ENCODE measurements at regions not wholly inside any gene's neighbourhood (a gene's known extent, or its start where the extent isn't known, plus 50 kb on each side); places are given as distances from the start of the nearest gene placed in this dataset.

GRCh38 chrX:84748965-84749656, 246.9 kb upstream of the HDX start:
- Histone ChIP-seq H4K20me1 (ENCODE audit: control insufficient read depth, insufficient read depth, low read length, poor library complexity, severe bottlenecking) (no peaks in the 10 kb centered on the region), H3K27me3 (replicated peaks in 1 of 4; ENCODE audit: control extremely low read depth in 1 of 4, control insufficient read depth in 3 of 4, insufficient read depth in 4 of 4, low read length in 3 of 4) (no peaks in the 10 kb centered on the region), H2AFZ (ENCODE audit: insufficient read depth, low read depth, low read length, poor library complexity, severe bottlenecking) (no peak overlapping the region), H3K4me2 (replicated peaks; ENCODE audit: low read depth, low read length, poor library complexity, severe bottlenecking) (no peak overlapping the region), H3K79me2 (ENCODE audit: control insufficient read depth, insufficient read depth, low read length) (no peaks in the 10 kb centered on the region), H3K9ac (ENCODE audit: low read length) (no peak overlapping the region), H3K36me3 (replicated peaks in 1 of 2; ENCODE audit: control extremely low read depth in 1 of 2, control insufficient read depth in 1 of 2, extremely low read depth in 1 of 2, insufficient read depth in 2 of 2, low read length in 1 of 2) (no peaks in the 10 kb centered on the region), H3K27ac (ENCODE audit: low read length in 2 of 2) (no peak overlapping the region), H3K4me1 (ENCODE audit: control insufficient read depth in 2 of 2, insufficient read depth in 2 of 2, low read length in 2 of 2) (no peaks in the 10 kb centered on the region), H3K9me3 (ENCODE audit: control extremely low read depth in 1 of 3, control insufficient read depth in 2 of 3, insufficient read depth in 1 of 3, low read length in 2 of 3) (no peaks in the 10 kb centered on the region), H3K4me3 (ENCODE audit: control extremely low read depth in 1 of 5, extremely low read depth in 1 of 5, insufficient read depth in 1 of 5, low read depth in 2 of 5, low read length in 4 of 5) (no peak overlapping the region)
- ATAC-seq (ENCODE audit: low read depth) = no peak
- intact Hi-C loops (cut with micrococcal nuclease) = no loop called here
- H3K4me3 Mint-ChIP-seq = no peak overlapping the region
- no peak for DNase-seq
- ChIA-PET POLR2A (no interaction called here), CTCF (no interaction called here)
- H3K27me3 Mint-ChIP-seq = no peaks in the 10 kb centered on the region
- H3K4me1 Mint-ChIP-seq = no peaks in the 10 kb centered on the region
- TF ChIP-seq CTCF (IDR thresholded peaks at IDR 0.05) = no peak
- TF ChIP-seq EZH2 (IDR thresholded peaks at IDR 0.05; ENCODE audit: borderline replicate concordance, insufficient read depth, low read depth, low read length, poor library complexity, severe bottlenecking) = no peak
- WGBS (ENCODE audit: insufficient coverage) = no CpG with 5 or more reads among the region's 6 CpGs
- H3K9me3 Mint-ChIP-seq (ENCODE audit: insufficient read depth) = no peaks in the 10 kb centered on the region
- no peak overlapping the region for H3K27ac Mint-ChIP-seq

- intact Hi-C loops (cut with micrococcal nuclease) = no loop called here
- Mint-ChIP-seq H3K27me3 (no peaks in the 10 kb centered on the region), H3K27ac (no peak overlapping the region), H3K4me1 (no peaks in the 10 kb centered on the region), H3K9me3 (ENCODE audit: insufficient read depth) (no peaks in the 10 kb centered on the region), H3K4me3 (no peak overlapping the region)
- WGBS (ENCODE audit: insufficient coverage) = 67% methylated on average over 1 of the region's 1 CpG
- H3K27ac ChIP-seq (ENCODE audit: low read length in 2 of 2) = no peak overlapping the region
- no peak overlapping the region for H3K9ac ChIP-seq (ENCODE audit: low read length)
- no peaks in the 10 kb centered on the region for H4K20me1 ChIP-seq (ENCODE audit: control insufficient read depth, insufficient read depth, low read length, poor library complexity, severe bottlenecking)
- no peaks in the 10 kb centered on the region for H3K4me1 ChIP-seq (ENCODE audit: control insufficient read depth in 2 of 2, insufficient read depth in 2 of 2, low read length in 2 of 2)
- CTCF ChIA-PET = no interaction called here
- H3K9me3 ChIP-seq (ENCODE audit: control extremely low read depth in 1 of 3, control insufficient read depth in 2 of 3, insufficient read depth in 1 of 3, low read length in 2 of 3) = no peaks in the 10 kb centered on the region
- no peak overlapping the region for H2AFZ ChIP-seq (ENCODE audit: insufficient read depth, low read depth, low read length, poor library complexity, severe bottlenecking)
- ATAC-seq (ENCODE audit: low read depth) = no peak
- H3K36me3 ChIP-seq (replicated peaks in 1 of 2; ENCODE audit: control extremely low read depth in 1 of 2, control insufficient read depth in 1 of 2, extremely low read depth in 1 of 2, insufficient read depth in 2 of 2, low read length in 1 of 2) = no peaks in the 10 kb centered on the region
- DNase-seq = no peak
- no peak for TF ChIP-seq EZH2 (IDR thresholded peaks at IDR 0.05; ENCODE audit: borderline replicate concordance, insufficient read depth, low read depth, low read length, poor library complexity, severe bottlenecking)
- no peak for TF ChIP-seq CTCF (IDR thresholded peaks at IDR 0.05)
- no peak overlapping the region for H3K4me3 ChIP-seq (ENCODE audit: control extremely low read depth in 1 of 5, extremely low read depth in 1 of 5, insufficient read depth in 1 of 5, low read depth in 2 of 5, low read length in 4 of 5)
- POLR2A ChIA-PET = no interaction called here
- H3K4me2 ChIP-seq (replicated peaks; ENCODE audit: low read depth, low read length, poor library complexity, severe bottlenecking) = no peak overlapping the region
- no peaks in the 10 kb centered on the region for H3K27me3 ChIP-seq (replicated peaks in 1 of 4; ENCODE audit: control extremely low read depth in 1 of 4, control insufficient read depth in 3 of 4, insufficient read depth in 4 of 4, low read length in 3 of 4)
- no peaks in the 10 kb centered on the region for H3K79me2 ChIP-seq (ENCODE audit: control insufficient read depth, insufficient read depth, low read length)
Observed at GRCh38 chrX:84760560-84760959, 243.1 kb upstream of the APOOL start.

Measured in B cell (primary cell).